ENCODE measurements at regions not wholly inside any gene's neighbourhood (a gene's known extent, or its start where the extent isn't known, plus 50 kb on each side); places are given as distances from the start of the nearest gene placed in this dataset.

DNA sequence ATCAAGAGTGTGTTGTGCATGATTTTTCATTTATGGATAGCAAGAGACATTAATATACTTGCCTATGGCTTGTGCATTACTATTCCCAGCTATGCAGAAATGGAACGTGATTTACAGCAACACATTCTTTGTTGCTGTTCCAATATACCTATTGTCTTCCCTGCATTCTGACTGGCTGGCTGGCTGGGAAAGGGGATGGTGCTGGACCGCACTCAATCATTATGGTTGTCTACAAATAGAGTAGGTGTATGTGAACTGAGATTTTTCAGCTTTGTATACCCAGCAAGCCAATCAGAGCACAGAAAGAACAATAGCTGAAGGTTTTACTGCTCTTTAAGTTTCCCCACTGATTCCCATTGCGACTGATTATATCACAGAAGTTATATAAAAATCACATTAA lies 167.5 kb downstream of the ATG4C start:
- CTCF ChIA-PET: no interaction called here
- DNase-seq: no peak
- no peaks in the 10 kb centered on the region for H3K9me3 Mint-ChIP-seq

DNA sequence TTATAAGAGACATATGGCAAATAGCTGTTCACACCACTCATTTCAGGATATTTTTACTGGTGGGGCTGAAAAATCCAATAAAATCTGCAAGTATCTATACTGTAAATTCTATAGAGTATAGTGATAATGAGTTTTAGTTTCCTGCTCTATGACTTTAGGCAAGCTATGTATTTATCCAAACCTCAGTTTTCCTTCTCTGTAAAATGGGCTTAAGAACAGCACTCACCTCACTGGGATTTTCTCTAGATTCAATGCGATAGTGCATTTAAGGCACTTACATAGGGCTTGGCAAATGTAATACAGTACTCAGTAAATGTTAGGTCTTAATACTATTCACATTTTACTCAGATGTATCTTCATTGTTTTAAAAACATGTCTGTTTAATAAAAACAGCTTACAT lies 168.7 kb downstream of the ATG4C start:
- no peaks in the 10 kb centered on the region for H3K36me3 Mint-ChIP-seq (ENCODE audit: low read depth)
- no peak overlapping the region for H3K27ac Mint-ChIP-seq
- ChIA-PET POLR2A (no interaction called here), CTCF (no interaction called here)
- no peak for DNase-seq
- ATAC-seq (ENCODE audit: low read depth): no peak
- intact Hi-C loops (cut with micrococcal nuclease): no loop called here
- peaks cover 21% of the 10 kb centered on the region for H3K27me3 Mint-ChIP-seq
- H3K9me3 Mint-ChIP-seq: no peaks in the 10 kb centered on the region
- H3K4me3 Mint-ChIP-seq: no peak overlapping the region
- no peaks in the 10 kb centered on the region for H3K4me1 Mint-ChIP-seq
- TF ChIP-seq, protein P1, sequence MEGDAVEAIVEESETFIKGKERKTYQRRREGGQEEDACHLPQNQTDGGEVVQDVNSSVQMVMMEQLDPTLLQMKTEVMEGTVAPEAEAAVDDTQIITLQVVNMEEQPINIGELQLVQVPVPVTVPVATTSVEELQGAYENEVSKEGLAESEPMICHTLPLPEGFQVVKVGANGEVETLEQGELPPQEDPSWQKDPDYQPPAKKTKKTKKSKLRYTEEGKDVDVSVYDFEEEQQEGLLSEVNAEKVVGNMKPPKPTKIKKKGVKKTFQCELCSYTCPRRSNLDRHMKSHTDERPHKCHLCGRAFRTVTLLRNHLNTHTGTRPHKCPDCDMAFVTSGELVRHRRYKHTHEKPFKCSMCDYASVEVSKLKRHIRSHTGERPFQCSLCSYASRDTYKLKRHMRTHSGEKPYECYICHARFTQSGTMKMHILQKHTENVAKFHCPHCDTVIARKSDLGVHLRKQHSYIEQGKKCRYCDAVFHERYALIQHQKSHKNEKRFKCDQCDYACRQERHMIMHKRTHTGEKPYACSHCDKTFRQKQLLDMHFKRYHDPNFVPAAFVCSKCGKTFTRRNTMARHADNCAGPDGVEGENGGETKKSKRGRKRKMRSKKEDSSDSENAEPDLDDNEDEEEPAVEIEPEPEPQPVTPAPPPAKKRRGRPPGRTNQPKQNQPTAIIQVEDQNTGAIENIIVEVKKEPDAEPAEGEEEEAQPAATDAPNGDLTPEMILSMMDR (IDR thresholded peaks at IDR 0.05): no peak

More for the DNA sequence above, 167.5 kb downstream of the ATG4C start:
- H3K4me1 Mint-ChIP-seq: no peaks in the 10 kb centered on the region
- no peak for ATAC-seq (ENCODE audit: low read depth)
- POLR2A ChIA-PET: no interaction called here
- no peaks in the 10 kb centered on the region for H3K36me3 Mint-ChIP-seq (ENCODE audit: low read depth)
- TF ChIP-seq, protein P1 (IDR thresholded peaks at IDR 0.05): no peak
- no peak overlapping the region for H3K4me3 Mint-ChIP-seq
- peaks cover 19% of the 10 kb centered on the region for H3K27me3 Mint-ChIP-seq
- no peak overlapping the region for H3K27ac Mint-ChIP-seq
- intact Hi-C loops (cut with micrococcal nuclease): no loop called here

DNA sequence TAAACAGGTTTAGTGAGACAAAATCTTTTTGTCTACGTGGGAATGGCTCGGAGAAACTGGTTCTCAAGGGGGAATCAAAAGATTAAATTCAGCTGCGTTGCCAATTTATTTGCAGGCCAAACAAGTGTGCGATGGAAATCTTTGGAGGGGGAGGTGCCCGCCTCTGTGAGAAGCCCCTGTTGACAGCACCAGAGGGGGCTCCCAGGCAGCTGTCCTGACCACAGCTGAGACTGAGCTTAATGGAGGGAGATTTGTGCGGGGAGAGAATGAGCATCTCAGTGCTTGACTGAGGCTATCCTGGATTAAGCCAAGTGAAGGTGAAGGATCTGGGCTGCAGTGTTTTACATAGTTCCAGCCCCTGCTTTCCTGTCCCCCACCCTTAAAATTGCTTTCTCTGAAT lies 169.7 kb downstream of the ATG4C start:
- Mint-ChIP-seq H3K4me1 (no peaks in the 10 kb centered on the region), H3K27ac (no peak overlapping the region), H3K9me3 (no peaks in the 10 kb centered on the region), H3K27me3 (peaks cover 25% of the 10 kb centered on the region), H3K36me3 (ENCODE audit: low read depth) (no peaks in the 10 kb centered on the region), H3K4me3 (no peak overlapping the region)
- ATAC-seq (ENCODE audit: low read depth): no peak
- DNase-seq: no peak
- TF ChIP-seq, protein P1 (IDR thresholded peaks at IDR 0.05): no peak
- intact Hi-C loops (cut with micrococcal nuclease): no loop called here
- ChIA-PET CTCF (no interaction called here), POLR2A (no interaction called here)

DNA sequence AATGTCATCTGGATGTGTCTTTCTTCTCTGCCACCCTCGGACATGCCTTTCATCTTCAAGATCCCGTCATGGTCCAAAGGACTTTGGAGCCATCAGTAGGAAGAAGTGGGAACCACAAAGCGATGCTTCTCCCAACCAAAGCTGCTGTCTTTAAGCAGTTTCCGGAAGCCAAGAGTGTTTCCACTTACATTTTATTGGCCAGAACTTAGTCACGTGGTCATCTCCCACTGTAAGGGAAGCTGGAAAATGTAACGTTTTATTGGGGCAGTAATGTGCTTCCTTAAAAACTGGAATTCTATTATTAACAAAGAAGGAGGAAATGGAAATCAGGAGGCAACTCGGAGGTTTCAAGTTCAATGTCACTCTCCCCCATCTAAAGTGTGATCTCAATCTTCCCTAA lies 170.8 kb downstream of the ATG4C start:
- Mint-ChIP-seq H3K4me1 (no peaks in the 10 kb centered on the region), H3K27ac (no peak overlapping the region), H3K27me3 (peaks cover 25% of the 10 kb centered on the region), H3K4me3 (no peak overlapping the region), H3K36me3 (ENCODE audit: low read depth) (no peaks in the 10 kb centered on the region), H3K9me3 (no peaks in the 10 kb centered on the region)
- intact Hi-C loops (cut with micrococcal nuclease): no loop called here
- POLR2A ChIA-PET: no interaction called here
- TF ChIP-seq, protein P1 (IDR thresholded peaks at IDR 0.05): no peak
- ATAC-seq (ENCODE audit: low read depth) (no peak), DNase-seq (no peak)
- CTCF ChIA-PET: no interaction called here

DNA sequence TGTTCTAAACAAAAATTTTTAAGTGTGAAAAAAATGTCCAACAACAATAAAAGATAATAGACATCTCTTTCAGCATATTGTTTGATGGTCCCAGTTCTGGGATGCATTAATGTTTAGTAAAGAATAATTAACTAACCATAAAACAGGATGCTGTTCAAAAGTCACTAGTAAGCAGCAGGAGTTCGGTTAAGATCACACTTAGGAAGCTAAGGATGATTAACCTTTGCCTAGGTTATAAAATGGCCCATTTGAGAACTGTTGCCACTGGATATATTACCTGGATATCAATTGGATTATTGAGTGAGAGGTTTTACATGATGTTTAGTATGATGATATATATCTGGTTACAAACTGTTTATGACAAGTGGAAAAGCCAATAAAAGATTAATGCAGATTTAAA lies 171.7 kb downstream of the ATG4C start:
- intact Hi-C loops (cut with micrococcal nuclease): no loop called here
- no peaks in the 10 kb centered on the region for H3K9me3 Mint-ChIP-seq
- TF ChIP-seq, protein P1 (IDR thresholded peaks at IDR 0.05): no peak
- peaks cover 28% of the 10 kb centered on the region for H3K27me3 Mint-ChIP-seq
- ATAC-seq (ENCODE audit: low read depth): no peak
- no peak for DNase-seq
- no peak overlapping the region for H3K27ac Mint-ChIP-seq
- no peak overlapping the region for H3K4me3 Mint-ChIP-seq
- H3K36me3 Mint-ChIP-seq (ENCODE audit: low read depth): no peaks in the 10 kb centered on the region
- CTCF ChIA-PET: interaction anchor here (1.3 kb wide), 1 partner anchor 78 kb away, joined by 3 read pairs; no protein-coding TSS in a partner anchor
- POLR2A ChIA-PET: no interaction called here
- no peaks in the 10 kb centered on the region for H3K4me1 Mint-ChIP-seq
